CD4-positive, alpha-beta T cell treated with Interleukin-15 for 1 hour (primary cell): ENCODE measurements at regions not wholly inside any gene's neighbourhood (a gene's known extent, or its start where the extent isn't known, plus 50 kb on each side); places are given as distances from the start of the nearest gene placed in this dataset.

Experiments
- DNase-seq: peaks from one replicate; pipeline ENCODE4 v3.0.0-alpha.2; 2020

- DNase-seq = no peak
These were observed 414.6 kb downstream of the CAAP1 start for GRCh38 chr9:26477963-26478362.

DNA sequence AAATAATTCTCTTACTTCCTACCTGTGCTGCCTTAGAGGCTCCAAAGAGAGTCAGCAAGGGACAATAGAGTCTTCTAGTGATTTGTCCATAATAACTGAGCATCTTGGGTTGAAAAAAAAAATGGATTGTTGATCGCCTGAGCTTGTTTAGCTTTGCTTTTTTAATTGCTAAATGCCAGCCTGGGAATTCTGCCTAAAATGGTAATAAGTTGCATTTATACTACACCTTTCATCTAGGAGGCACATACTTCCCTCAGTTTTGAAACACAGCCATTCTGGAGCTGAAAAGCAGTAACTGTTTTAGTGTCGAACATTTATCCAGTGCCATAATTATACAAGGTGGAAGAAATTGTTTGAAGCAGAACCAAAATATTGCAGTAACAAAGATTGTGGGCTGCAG is 421.3 kb downstream of the CAAP1 start:
- DNase-seq = no peak

- DNase-seq = no peak
These were observed 422.3 kb downstream of the CAAP1 start for GRCh38 chr9:26470284-26470683.

DNA sequence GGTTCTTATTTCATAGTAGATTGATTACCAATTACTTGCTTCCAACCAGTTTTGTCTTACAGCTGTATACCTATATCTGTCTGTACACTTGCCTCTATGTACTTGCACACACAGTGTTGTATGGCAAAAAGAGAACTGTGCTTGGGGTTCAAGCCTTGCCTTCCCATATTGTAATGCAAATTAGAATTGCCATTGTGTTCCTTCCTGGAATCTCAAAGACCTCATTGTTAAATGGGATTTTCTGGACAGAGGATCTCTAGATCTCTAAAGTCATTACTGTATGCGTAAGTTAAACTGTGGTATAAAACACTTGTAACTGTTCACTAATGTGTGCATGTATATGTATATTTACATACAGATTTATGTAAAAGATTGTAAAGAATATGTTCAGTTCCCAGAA is 428.8 kb downstream of the CAAP1 start:
- DNase-seq = no peak

DNA sequence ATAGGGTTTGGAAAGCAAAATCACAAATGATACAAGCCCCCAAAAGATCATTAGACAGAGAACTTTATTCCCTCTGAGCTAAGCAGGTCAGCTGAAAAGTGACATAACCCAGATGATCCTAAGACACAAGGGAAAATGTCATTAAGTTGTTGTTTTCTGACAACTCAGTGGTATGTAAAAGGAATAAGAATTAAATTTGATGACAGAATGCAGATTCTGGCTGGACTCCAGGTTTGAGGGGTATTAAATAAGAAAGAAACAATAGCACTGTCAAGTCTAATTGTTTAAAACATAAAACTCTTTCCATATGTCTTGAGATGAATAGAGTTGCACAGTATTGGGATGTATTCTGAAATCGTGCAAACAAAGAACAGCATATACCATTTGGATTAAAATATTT is 429.9 kb downstream of the CAAP1 start:
- no peak for DNase-seq

DNA sequence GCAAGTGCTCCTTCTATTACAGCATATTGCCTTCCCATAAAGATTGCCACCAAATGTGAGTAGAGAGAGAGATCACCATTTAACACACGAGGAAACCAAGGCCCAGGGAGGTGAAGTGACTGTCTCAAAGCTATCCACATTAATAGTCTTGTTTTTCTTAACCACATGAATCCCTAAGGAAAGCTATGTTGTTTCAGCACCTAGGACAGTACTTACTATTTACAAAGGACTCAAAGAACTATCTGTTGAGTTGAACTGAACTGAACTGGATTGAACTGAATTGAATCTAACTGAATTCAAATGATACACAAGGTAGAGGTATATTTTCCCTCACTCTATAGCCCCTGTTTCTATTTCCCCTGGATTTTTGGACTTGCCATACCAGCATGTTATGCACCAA is 430.4 kb downstream of the CAAP1 start:
- no peak for DNase-seq

DNA sequence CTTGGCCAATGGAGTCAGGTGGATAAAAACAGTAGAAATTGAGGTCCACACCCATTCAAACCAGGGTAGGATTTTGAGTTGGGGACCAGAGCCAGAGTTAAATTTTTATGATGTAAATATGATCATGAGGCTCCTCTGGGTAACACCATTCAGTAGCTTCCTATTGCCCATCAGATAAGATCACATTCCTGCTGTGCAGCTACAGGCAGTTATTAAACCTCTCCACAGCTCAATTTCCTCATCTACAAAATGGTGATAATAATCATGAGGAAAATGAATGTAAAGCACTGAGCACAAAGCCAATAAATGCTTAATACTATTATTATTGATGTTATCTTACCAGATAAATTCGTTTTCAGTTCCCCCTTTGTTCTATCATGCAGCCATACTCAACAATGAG is 432.0 kb downstream of the CAAP1 start:
- no peak for DNase-seq

DNA sequence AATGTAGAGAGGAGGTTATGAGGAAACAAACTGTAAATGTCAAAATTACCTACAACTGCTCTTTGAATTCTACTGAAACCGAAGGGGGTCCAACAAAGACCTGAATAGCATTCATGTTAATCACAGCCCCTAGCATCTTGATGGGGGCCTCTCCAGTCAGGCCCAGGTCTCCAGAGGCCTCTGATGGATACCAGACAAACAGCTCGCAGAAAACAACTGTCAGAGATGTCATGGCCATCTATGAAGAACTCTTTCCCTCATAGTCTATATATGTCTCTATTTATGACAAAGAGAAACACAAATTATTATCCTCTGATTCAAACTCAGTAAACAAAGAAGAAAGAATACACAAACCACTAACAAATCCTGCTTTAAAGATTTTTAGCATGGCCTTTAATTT is 432.6 kb downstream of the CAAP1 start:
- DNase-seq = no peak

DNA sequence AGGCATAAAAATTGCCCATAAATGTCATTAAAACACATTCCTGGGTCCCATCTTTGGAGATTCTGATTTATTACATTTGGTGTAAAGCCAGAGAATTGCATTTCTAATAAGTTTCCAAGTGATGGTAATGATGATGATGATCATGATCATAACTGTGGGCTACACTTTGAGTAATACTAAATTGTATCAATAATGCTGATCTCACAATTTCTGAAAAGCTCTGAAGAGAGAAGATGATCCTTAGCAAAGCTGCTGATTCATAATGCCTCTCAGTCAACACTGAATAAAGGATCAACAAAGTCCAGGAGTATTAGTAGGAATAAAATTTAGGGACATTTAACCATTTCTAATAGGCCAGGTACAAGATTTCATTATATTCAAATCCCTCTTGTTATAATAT is 434.5 kb downstream of the CAAP1 start:
- no peak for DNase-seq

- no peak for DNase-seq
These were observed 435.5 kb downstream of the CAAP1 start for GRCh38 chr9:26457151-26457550.

GRCh38 chr9:26439061-26439624 is 453.5 kb downstream of the CAAP1 start:
- DNase-seq = no peak

GRCh38 chr9:26437056-26437711 is 455.4 kb downstream of the CAAP1 start:
- no peak for DNase-seq

- DNase-seq = no peak
These were observed 466.0 kb downstream of the CAAP1 start for GRCh38 chr9:26426551-26427131.

DNA sequence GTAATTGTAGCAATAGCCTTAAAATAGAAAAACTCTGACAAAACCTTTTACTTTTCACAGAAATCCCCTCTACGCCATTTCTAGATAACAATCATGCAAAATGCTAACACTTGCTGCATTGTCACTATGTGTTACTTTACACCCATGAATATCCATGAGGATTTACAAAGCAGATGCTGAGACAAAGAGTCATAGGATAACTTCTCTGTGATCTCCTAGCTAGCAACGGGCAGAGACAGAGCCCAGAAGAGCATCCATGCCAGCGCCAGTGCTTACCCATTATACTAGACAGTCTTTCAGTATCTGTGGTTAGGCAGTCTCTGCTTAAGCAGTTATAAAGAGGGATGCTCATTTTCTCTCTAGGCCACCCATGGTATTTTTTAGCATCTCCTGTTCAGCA is 474.1 kb downstream of the CAAP1 start:
- DNase-seq = no peak

GRCh38 chr9:26415528-26415927 is 477.1 kb downstream of the CAAP1 start:
- DNase-seq = no peak

DNA sequence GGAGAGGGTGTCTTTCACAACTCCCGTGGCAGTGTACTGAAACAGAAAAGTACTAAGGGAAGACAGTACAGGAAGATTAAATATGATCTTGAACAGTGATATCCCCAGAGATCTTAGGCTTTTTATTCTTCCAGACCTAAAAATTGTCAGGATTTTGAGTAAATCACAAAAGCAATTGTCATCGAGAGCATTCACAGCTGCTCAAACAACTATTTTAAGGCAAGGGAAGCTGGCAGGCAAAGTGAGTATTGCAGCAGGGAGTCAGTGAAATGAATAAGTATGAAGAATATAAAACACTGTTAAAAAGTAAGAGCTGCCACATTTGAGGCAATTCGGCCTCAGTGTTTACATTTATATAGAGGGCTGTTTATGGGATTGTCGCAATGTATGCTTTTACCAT is 479.0 kb downstream of the CAAP1 start:
- no peak for DNase-seq

- no peak for DNase-seq
These were observed 480.2 kb downstream of the CAAP1 start for GRCh38 chr9:26412446-26412845.

DNA sequence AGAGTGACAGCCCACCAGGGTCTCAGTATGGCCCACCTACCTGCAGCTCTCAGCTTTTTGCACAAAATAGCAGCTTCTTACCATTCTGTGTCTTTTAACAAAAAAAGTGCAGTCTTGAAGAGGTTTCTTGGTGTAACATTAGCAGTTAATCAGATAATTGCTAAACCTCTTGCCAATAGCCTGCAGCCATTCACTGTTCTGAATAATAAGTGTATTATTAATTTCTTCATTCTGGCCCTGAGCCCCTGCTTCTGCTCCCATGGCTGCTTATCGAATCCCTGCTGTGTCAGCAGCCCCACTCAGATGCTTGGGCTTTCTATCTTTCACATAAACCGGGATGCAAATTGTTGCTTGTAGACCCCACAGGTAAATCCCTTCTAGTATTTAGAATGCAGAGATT is 485.9 kb downstream of the CAAP1 start:
- DNase-seq = no peak

DNA sequence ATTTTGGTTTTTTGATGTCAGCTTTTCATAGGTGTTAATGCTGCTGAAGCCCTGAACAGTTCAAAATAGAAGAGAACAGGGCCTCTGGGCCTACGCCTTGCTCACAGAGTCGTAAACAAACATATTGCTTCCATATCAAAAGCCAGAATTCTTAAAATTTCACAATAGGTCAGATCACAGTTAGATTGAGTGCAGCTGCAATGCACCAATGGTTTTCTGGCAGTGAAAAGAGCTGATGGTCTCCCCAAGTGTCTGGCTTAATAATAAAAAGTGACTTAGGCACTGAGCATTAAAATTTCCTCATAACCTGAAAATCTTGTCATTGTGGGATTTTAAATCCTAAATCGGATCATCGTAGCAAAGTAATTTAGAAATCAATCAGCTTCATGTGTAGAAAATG is 493.0 kb downstream of the CAAP1 start:
- DNase-seq = no peak

GRCh38 chr9:26394025-26394424 is 498.6 kb downstream of the CAAP1 start:
- DNase-seq = no peak

GRCh38 chr9:26392639-26393038 is 500.0 kb downstream of the CAAP1 start:
- DNase-seq = no peak

DNA sequence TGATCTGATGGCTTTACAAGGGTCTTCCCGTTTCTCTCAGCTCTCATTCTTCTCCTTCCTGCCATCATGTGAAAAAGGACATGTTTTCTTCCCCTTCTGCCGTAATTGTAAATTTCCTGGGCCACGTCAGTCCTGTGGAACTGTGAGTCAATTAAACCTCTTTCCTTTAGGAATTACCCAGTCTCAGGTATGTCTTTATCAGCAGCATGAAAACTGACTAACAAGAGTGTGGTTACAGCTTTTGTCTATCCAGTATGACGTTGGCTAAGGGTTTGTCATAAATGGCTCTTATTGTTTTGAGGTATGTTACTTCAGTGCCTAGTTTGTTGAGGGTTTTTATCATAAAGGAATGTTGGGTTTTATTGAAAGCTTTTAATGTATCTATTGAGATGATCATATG is 501.6 kb downstream of the CAAP1 start:
- no peak for DNase-seq

- DNase-seq = no peak
These were observed 517.2 kb downstream of the CAAP1 start for GRCh38 chr9:26375448-26375847.

DNA sequence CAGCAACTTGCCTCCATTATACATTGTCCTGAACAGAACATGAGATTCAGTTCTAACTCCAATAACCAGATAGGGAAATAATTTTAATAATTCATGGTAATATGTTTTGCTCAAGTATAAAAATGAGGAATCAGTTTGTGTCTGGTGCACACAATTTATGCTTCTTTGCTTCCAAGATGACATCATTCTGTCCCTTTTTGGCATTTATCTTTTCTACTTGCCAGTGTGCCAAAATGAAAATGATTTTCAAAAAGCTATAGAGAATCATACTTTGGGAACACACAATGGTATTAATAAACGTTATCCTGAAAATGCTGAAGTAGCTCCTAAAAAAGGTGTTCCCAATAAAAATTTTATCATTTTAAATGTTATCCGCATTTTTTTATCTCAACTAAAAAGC is 519.0 kb downstream of the CAAP1 start:
- DNase-seq = no peak

GRCh38 chr9:26371236-26371635 is 521.4 kb downstream of the CAAP1 start:
- DNase-seq = no peak
